ENCODE measurements at regions not wholly inside any gene's neighbourhood (a gene's known extent, or its start where the extent isn't known, plus 50 kb on each side); places are given as distances from the start of the nearest gene placed in this dataset.

- intact Hi-C loops (cut with micrococcal nuclease; ENCODE audit: unreplicated experiment): no loop called here
- TF ChIP-seq, protein P1, sequence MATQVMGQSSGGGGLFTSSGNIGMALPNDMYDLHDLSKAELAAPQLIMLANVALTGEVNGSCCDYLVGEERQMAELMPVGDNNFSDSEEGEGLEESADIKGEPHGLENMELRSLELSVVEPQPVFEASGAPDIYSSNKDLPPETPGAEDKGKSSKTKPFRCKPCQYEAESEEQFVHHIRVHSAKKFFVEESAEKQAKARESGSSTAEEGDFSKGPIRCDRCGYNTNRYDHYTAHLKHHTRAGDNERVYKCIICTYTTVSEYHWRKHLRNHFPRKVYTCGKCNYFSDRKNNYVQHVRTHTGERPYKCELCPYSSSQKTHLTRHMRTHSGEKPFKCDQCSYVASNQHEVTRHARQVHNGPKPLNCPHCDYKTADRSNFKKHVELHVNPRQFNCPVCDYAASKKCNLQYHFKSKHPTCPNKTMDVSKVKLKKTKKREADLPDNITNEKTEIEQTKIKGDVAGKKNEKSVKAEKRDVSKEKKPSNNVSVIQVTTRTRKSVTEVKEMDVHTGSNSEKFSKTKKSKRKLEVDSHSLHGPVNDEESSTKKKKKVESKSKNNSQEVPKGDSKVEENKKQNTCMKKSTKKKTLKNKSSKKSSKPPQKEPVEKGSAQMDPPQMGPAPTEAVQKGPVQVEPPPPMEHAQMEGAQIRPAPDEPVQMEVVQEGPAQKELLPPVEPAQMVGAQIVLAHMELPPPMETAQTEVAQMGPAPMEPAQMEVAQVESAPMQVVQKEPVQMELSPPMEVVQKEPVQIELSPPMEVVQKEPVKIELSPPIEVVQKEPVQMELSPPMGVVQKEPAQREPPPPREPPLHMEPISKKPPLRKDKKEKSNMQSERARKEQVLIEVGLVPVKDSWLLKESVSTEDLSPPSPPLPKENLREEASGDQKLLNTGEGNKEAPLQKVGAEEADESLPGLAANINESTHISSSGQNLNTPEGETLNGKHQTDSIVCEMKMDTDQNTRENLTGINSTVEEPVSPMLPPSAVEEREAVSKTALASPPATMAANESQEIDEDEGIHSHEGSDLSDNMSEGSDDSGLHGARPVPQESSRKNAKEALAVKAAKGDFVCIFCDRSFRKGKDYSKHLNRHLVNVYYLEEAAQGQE (IDR thresholded peaks at IDR 0.05; ENCODE audit: insufficient read depth in 1 of 2, low read depth in 2 of 2, low read length in 1 of 2): no peak
- TF ChIP-seq POLR2AphosphoS5 (IDR thresholded peaks at IDR 0.05; ENCODE audit: low read depth, low read length) (no peak), TCF7L2 (IDR thresholded peaks at IDR 0.05; ENCODE audit: low read depth, low read length) (no peak), SIN3A (IDR thresholded peaks at IDR 0.05; ENCODE audit: borderline replicate concordance, insufficient read depth, low read depth, low read length) (no peak), CTCF (IDR thresholded peaks at IDR 0.05) (no peak)
- CTCF ChIA-PET: no interaction called here
- H3K9me3 ChIP-seq (ENCODE audit: control insufficient read depth, insufficient read depth, low read depth, low read length): no peaks in the 10 kb centered on the region
- no peak for ATAC-seq
- no peak overlapping the region for H3K27ac ChIP-seq (ENCODE audit: low read length)
- no peak for DNase-seq (ENCODE audit: low read depth, low spot score)
- H3K4me1 ChIP-seq (ENCODE audit: control insufficient read depth, insufficient read depth, low read length): no peaks in the 10 kb centered on the region
- in situ Hi-C loops (cut with HindIII; ENCODE audit: low pct_unique_long_range_greater_than_20kb, low sequenced_read_pairs): no loop called here
- no peaks in the 10 kb centered on the region for H3K36me3 ChIP-seq (ENCODE audit: control insufficient read depth, insufficient read depth, low read length)
- POLR2A ChIA-PET: no interaction called here
- H3K4me3 ChIP-seq (ENCODE audit: low read depth in 2 of 2, low read length in 2 of 2): no peak overlapping the region
- BruUV-seq (replicated peaks): no TSS peak
- H3K27me3 ChIP-seq (ENCODE audit: control insufficient read depth, insufficient read depth, low read length): no peaks in the 10 kb centered on the region
These were observed 498.4 kb downstream of the TLE4 start for GRCh38 chr9:80070071-80070742.

GRCh38 chr9:80066931-80067330 is 495.2 kb downstream of the TLE4 start:
- Histone ChIP-seq H3K36me3 (ENCODE audit: control insufficient read depth, insufficient read depth, low read length) (no peaks in the 10 kb centered on the region), H3K9me3 (ENCODE audit: control insufficient read depth, insufficient read depth, low read depth, low read length) (no peaks in the 10 kb centered on the region), H3K27ac (ENCODE audit: low read length) (no peak overlapping the region), H3K27me3 (ENCODE audit: control insufficient read depth, insufficient read depth, low read length) (no peaks in the 10 kb centered on the region), H3K4me1 (ENCODE audit: control insufficient read depth, insufficient read depth, low read length) (no peaks in the 10 kb centered on the region), H3K4me3 (ENCODE audit: low read depth in 2 of 2, low read length in 2 of 2) (no peak overlapping the region)
- CTCF ChIA-PET: no interaction called here
- POLR2A ChIA-PET: no interaction called here
- TF ChIP-seq SIN3A (IDR thresholded peaks at IDR 0.05; ENCODE audit: borderline replicate concordance, insufficient read depth, low read depth, low read length) (no peak), TCF7L2 (IDR thresholded peaks at IDR 0.05; ENCODE audit: low read depth, low read length) (no peak), POLR2AphosphoS5 (IDR thresholded peaks at IDR 0.05; ENCODE audit: low read depth, low read length) (no peak), CTCF (IDR thresholded peaks at IDR 0.05) (no peak)
- TF ChIP-seq, protein P1 (IDR thresholded peaks at IDR 0.05; ENCODE audit: insufficient read depth in 1 of 2, low read depth in 2 of 2, low read length in 1 of 2): no peak
- ATAC-seq (no peak), DNase-seq (ENCODE audit: low read depth, low spot score) (no peak)
- intact Hi-C loops (cut with micrococcal nuclease; ENCODE audit: unreplicated experiment) (no loop called here), in situ Hi-C loops (cut with HindIII; ENCODE audit: low pct_unique_long_range_greater_than_20kb, low sequenced_read_pairs) (no loop called here)
- no TSS peak for BruUV-seq (replicated peaks)

Data from Panc1 (cell line).